Mesothelial cell of epicardium (in vitro differentiated cells): ENCODE measurements at regions not wholly inside any gene's neighbourhood (a gene's known extent, or its start where the extent isn't known, plus 50 kb on each side); places are given as distances from the start of the nearest gene placed in this dataset.

ENCODE experiments used
- DNase-seq, 2 experiments: peaks; one replicate each; pipeline ENCODE4 v3.0.0; 2021; ENCODE audit warnings: low spot score in 2 of 2; ENCODE audit not compliant: unreplicated experiment in 2 of 2
- H3K27ac Mint-ChIP-seq: 2 replicates; pipeline ENCODE4 v1.8.0; 2021; ENCODE audit warnings: mixed read lengths
- H3K27me3 Mint-ChIP-seq: 2 replicates; pipeline ENCODE4 v1.8.0; 2021; ENCODE audit warnings: low read depth, mixed read lengths
- H3K36me3 Mint-ChIP-seq: 2 replicates; pipeline ENCODE4 v1.8.0; 2021; ENCODE audit warnings: mixed read lengths
- H3K4me1 Mint-ChIP-seq: 2 replicates; pipeline ENCODE4 v1.8.0; 2021; ENCODE audit warnings: mixed read lengths
- H3K4me3 Mint-ChIP-seq: 2 replicates; pipeline ENCODE4 v1.8.0; 2021; ENCODE audit warnings: mild to moderate bottlenecking, moderate library complexity, mixed read lengths
- H3K9me3 Mint-ChIP-seq: 2 replicates; pipeline ENCODE4 v1.8.0; 2021; ENCODE audit warnings: mixed read lengths
- CTCF ChIP-seq: fragments of 200-600 bp; sonication (generic); IDR thresholded peaks from one replicate; pipeline ENCODE4 v1.5.0; 2021; ENCODE audit warnings: antibody characterized with exemption; ENCODE audit not compliant: unreplicated experiment

GRCh38 chr16:73817526-73818324, 478.9 kb upstream of the PSMD7 start:
- Mint-ChIP-seq H3K9me3 (no peaks in the 10 kb centered on the region), H3K27ac (no peak overlapping the region), H3K4me3 (no peak overlapping the region), H3K4me1 (peaks cover 7% of the 10 kb centered on the region), H3K27me3 (peaks cover 7% of the 10 kb centered on the region), H3K36me3 (no peaks in the 10 kb centered on the region)
- DNase-seq, result no peak
- no peak for TF ChIP-seq CTCF

GRCh38 chr16:73813527-73813926, 483.1 kb upstream of the PSMD7 start:
- no peaks in the 10 kb centered on the region for H3K36me3 Mint-ChIP-seq
- no peak for TF ChIP-seq CTCF

GRCh38 chr16:73804456-73804855, 492.2 kb upstream of the PSMD7 start:
- Mint-ChIP-seq H3K36me3 (no peaks in the 10 kb centered on the region), H3K27me3 (peaks cover 36% of the 10 kb centered on the region), H3K4me1 (no peaks in the 10 kb centered on the region), H3K4me3 (no peak overlapping the region), H3K27ac (no peak overlapping the region), H3K9me3 (no peaks in the 10 kb centered on the region)
- no peak for DNase-seq
- TF ChIP-seq CTCF, result no peak

More at GRCh38 chr16:73813527-73813926, 483.1 kb upstream of the PSMD7 start:
- H3K4me1 Mint-ChIP-seq, result peaks cover 7% of the 10 kb centered on the region
- H3K4me3 Mint-ChIP-seq, result peak overlapping the region; percentile 4
- peaks cover 17% of the 10 kb centered on the region for H3K27me3 Mint-ChIP-seq
- peak overlapping the region; percentile 3 for H3K27ac Mint-ChIP-seq
- no peaks in the 10 kb centered on the region for H3K9me3 Mint-ChIP-seq
- no peak for DNase-seq

GRCh38 chr16:73798471-73798870, 498.1 kb upstream of the PSMD7 start:
- Mint-ChIP-seq H3K36me3 (no peaks in the 10 kb centered on the region), H3K9me3 (no peaks in the 10 kb centered on the region), H3K4me1 (peaks cover 6% of the 10 kb centered on the region), H3K27me3 (peaks cover 11% of the 10 kb centered on the region), H3K27ac (no peak overlapping the region), H3K4me3 (no peak overlapping the region)
- no peak for TF ChIP-seq CTCF
- DNase-seq, result no peak

GRCh38 chr16:73797115-73797514, 499.5 kb upstream of the PSMD7 start:
- Mint-ChIP-seq H3K27ac (no peak overlapping the region), H3K27me3 (peaks cover 6% of the 10 kb centered on the region), H3K4me1 (peaks cover 9% of the 10 kb centered on the region), H3K9me3 (no peaks in the 10 kb centered on the region), H3K36me3 (no peaks in the 10 kb centered on the region), H3K4me3 (no peak overlapping the region)
- no peak for TF ChIP-seq CTCF
- DNase-seq, result no peak
